Hematopoietic multipotent progenitor cell treated with erythropoietin and hydrocortisone succinate and interleukin-3 and kit ligand, for 6 days (in vitro differentiated cells): ENCODE measurements at regions not wholly inside any gene's neighbourhood (a gene's known extent, or its start where the extent isn't known, plus 50 kb on each side); places are given as distances from the start of the nearest gene placed in this dataset.
"Not testable (repeated sequence)": the region's sequence is repeated elsewhere in the genome, so short reads cannot be mapped to it uniquely, and the experiment has no call there.

Source experiments
- DNase-seq: peaks from one replicate; pipeline ENCODE4 v3.0.0-alpha.2; 2015

GRCh38 chr10:4247379-4247778 lies 462.4 kb upstream of the KLF6 start:
- DNase-seq, result no peak

- DNase-seq, result no peak
These were observed 461.9 kb upstream of the KLF6 start for GRCh38 chr10:4246881-4247358.

- DNase-seq, result no peak
These were observed 458.6 kb upstream of the KLF6 start for GRCh38 chr10:4243651-4244050.

- DNase-seq, result no peak
These were observed 458.2 kb upstream of the KLF6 start for GRCh38 chr10:4243169-4243568.

GRCh38 chr10:4242561-4243035 lies 457.6 kb upstream of the KLF6 start:
- DNase-seq, result no peak

GRCh38 chr10:4241724-4242345 lies 456.8 kb upstream of the KLF6 start:
- no peak for DNase-seq

- DNase-seq, result no peak
These were observed 455.7 kb upstream of the KLF6 start for GRCh38 chr10:4240608-4241197.

- DNase-seq, result no peak
These were observed 454.2 kb upstream of the KLF6 start for GRCh38 chr10:4239186-4239585.

- not testable (repeated sequence) for DNase-seq
These were observed 451.9 kb upstream of the KLF6 start for GRCh38 chr10:4236905-4237304.

GRCh38 chr10:4234661-4235060 lies 449.7 kb upstream of the KLF6 start:
- peak; percentile 19 for DNase-seq

- no peak for DNase-seq
These were observed 446.4 kb upstream of the KLF6 start for GRCh38 chr10:4231439-4231838.

GRCh38 chr10:4230036-4230435 lies 445.0 kb upstream of the KLF6 start:
- DNase-seq, result no peak

GRCh38 chr10:4229106-4229505 lies 444.1 kb upstream of the KLF6 start:
- no peak for DNase-seq

GRCh38 chr10:4227586-4227985 lies 442.6 kb upstream of the KLF6 start:
- DNase-seq, result no peak

- DNase-seq, result no peak
These were observed 442.0 kb upstream of the KLF6 start for GRCh38 chr10:4226941-4227540.

- no peak for DNase-seq
These were observed 439.2 kb upstream of the KLF6 start for GRCh38 chr10:4224178-4224577.

GRCh38 chr10:4221310-4221709 lies 436.3 kb upstream of the KLF6 start:
- DNase-seq, result not testable (repeated sequence)

GRCh38 chr10:4219901-4220300 lies 434.9 kb upstream of the KLF6 start:
- DNase-seq, result no peak

- no peak for DNase-seq
These were observed 432.6 kb upstream of the KLF6 start for GRCh38 chr10:4217653-4218052.

- no peak for DNase-seq
These were observed 432.2 kb upstream of the KLF6 start for GRCh38 chr10:4217187-4217586.

- DNase-seq, result no peak
These were observed 431.7 kb upstream of the KLF6 start for GRCh38 chr10:4216726-4217125.

GRCh38 chr10:4215963-4216575 lies 431.1 kb upstream of the KLF6 start:
- DNase-seq, result no peak

- no peak for DNase-seq
These were observed 430.5 kb upstream of the KLF6 start for GRCh38 chr10:4215485-4215884.

GRCh38 chr10:4214908-4215307 lies 429.9 kb upstream of the KLF6 start:
- DNase-seq, result no peak
